ENCODE measurements at regions not wholly inside any gene's neighbourhood (a gene's known extent, or its start where the extent isn't known, plus 50 kb on each side); places are given as distances from the start of the nearest gene placed in this dataset.

GRCh38 chr5:8700222-8700621 is 831.3 kb downstream of the MTRR start:
- TF ChIP-seq, protein P1, sequence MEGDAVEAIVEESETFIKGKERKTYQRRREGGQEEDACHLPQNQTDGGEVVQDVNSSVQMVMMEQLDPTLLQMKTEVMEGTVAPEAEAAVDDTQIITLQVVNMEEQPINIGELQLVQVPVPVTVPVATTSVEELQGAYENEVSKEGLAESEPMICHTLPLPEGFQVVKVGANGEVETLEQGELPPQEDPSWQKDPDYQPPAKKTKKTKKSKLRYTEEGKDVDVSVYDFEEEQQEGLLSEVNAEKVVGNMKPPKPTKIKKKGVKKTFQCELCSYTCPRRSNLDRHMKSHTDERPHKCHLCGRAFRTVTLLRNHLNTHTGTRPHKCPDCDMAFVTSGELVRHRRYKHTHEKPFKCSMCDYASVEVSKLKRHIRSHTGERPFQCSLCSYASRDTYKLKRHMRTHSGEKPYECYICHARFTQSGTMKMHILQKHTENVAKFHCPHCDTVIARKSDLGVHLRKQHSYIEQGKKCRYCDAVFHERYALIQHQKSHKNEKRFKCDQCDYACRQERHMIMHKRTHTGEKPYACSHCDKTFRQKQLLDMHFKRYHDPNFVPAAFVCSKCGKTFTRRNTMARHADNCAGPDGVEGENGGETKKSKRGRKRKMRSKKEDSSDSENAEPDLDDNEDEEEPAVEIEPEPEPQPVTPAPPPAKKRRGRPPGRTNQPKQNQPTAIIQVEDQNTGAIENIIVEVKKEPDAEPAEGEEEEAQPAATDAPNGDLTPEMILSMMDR (IDR thresholded peaks at IDR 0.05; ENCODE audit: low read length), result no peak
- no peak for TF ChIP-seq EZH2 (IDR thresholded peaks at IDR 0.05; ENCODE audit: borderline replicate concordance, low read length)

Measured in OCI-LY1 (cell line).